ENCODE measurements at regions not wholly inside any gene's neighbourhood (a gene's known extent, or its start where the extent isn't known, plus 50 kb on each side); places are given as distances from the start of the nearest gene placed in this dataset.
A peak's percentile ranks its signal among the peaks of the same experiment; 100 is the strongest.

DNA sequence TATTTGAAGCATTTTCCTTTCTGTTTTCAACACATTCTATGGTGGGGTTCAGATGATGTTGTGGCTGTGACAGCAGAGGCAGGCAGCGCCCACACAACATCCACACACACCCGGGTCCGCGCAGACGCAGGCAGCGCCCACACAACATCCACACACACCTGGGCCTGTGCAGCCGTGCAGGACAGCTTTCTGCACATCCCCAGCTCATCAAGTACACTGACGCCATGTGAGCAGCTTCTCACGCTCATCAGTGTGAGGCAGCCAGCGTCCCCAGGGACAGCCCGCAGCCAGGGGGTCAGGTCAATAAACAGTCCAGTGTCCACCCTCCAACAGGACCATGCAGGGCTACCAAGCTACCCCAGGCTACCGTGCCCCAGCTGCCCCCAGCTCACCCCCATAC, 272.8 kb upstream of the TCERG1L start:
- intact Hi-C loops (cut with DNase I), result no loop called here

DNA sequence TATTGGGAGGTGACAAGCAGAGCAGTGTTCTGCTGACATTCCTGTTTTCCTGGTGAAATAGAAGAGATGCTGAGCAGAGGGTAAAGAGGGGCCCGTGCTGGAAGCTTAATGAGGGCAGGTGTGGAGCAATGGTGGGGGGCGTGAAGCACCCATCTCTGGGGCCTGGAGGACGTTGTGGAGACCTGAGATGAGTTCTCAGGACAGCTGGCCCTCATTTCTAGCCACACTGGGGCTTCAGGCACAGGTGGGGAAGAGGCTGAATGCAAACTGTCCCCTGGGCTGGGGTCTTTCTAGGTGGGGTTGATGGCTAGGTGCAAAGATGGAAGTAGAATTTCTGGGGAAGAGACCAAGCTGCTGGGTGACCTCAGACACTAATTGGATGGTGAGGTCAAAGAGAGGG, 274.2 kb upstream of the TCERG1L start:
- intact Hi-C loops (cut with DNase I), result no loop called here
- DNase-seq (ENCODE audit: missing footprints) (no peak), ATAC-seq (no peak)

More for the DNA sequence above, 272.8 kb upstream of the TCERG1L start:
- DNase-seq (ENCODE audit: missing footprints), result peak; percentile 74
- no peak for ATAC-seq

- ATAC-seq, result no peak
- intact Hi-C loops (cut with DNase I), result no loop called here
- no peak for DNase-seq (ENCODE audit: missing footprints)
Measured at GRCh38 chr10:131586958-131587357, 275.4 kb upstream of the TCERG1L start.

GRCh38 chr10:131587976-131588680, 276.6 kb upstream of the TCERG1L start:
- no peak for ATAC-seq
- no peak for DNase-seq (ENCODE audit: missing footprints)
- intact Hi-C loops (cut with DNase I), result no loop called here

- intact Hi-C loops (cut with DNase I), result no loop called here
- DNase-seq (ENCODE audit: missing footprints) (no peak), ATAC-seq (no peak)
Measured at GRCh38 chr10:131588704-131589220, 277.2 kb upstream of the TCERG1L start.

DNA sequence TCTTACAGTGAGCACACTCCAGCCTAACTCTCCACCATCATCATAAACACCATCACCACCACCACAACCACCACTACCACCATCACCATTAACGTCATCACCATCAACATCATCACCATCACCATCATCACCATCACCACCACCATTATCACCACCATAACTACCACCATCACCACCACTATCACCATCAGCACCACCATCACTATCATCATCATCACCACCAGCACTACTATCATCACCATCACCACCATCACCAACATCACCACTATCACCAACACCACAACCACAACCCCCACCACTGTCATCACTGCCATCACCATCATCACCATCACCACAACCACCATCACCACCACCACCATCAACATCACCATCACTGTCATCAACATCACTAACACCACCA, 279.0 kb upstream of the TCERG1L start:
- ATAC-seq, result no peak
- DNase-seq (ENCODE audit: missing footprints), result no peak
- intact Hi-C loops (cut with DNase I), result no loop called here

DNA sequence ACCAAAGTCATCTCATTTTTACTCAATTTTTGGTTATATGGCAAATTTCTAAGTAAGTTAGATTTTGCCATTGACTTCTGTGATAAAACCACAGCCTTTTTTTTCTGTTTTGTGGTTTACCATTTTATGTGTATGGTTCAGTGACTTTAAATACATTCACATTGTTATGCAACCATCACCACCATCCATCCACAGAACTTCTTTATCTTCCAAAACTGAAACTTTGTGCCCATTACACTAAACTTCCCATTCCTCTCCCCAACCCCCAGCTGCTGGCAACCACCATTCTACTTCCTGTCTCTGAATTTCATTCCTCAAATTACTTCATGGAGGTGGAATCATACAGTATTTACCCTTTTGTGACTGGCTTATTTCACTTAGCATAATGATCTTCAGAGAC, 280.4 kb upstream of the TCERG1L start:
- intact Hi-C loops (cut with DNase I), result no loop called here

DNA sequence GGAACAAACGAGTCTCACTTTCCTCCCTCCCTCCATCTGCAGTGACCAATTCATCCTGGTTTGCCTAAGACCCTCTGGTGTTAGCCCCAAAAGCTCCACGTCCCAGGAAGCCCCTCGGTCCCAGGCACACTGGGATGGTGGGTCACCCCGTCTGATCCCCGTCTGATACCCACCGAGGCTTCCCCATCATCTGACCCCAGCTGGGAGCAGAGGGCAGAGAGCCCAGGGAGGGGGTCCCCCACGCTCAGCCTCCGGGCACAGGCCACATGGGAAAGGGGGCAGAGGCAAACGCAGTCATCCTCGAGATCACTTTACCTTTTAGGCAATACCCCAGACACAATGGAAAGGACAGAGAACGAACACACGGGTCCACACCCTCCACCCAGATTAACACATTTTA, 291.6 kb upstream of the PPP2R2D start:
- no peak for ATAC-seq
- no peak for DNase-seq (ENCODE audit: missing footprints)
- intact Hi-C loops (cut with DNase I), result no loop called here

More for the DNA sequence above, 280.4 kb upstream of the TCERG1L start:
- no peak for DNase-seq (ENCODE audit: missing footprints)
- ATAC-seq, result no peak

DNA sequence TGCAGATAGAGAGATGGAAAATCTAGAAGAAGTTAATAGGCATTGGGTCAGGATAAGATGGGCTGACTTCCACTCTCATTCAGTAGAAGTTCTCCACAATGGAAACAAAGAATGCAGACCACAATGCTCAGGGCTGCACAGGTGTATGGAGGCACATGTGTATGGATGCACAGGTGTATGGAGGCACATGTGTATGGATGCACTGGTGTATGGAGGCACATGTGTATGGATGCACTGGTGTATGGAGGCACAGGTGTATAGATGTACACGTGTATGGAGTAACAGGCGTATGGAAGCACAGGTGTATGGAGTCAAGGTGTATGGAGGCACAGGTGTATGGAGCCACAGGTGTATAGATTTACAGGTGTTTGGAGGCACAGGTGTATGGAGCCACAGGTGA, 285.7 kb upstream of the PPP2R2D start:
- no peak for DNase-seq (ENCODE audit: missing footprints)
- no peak for ATAC-seq
- intact Hi-C loops (cut with DNase I), result no loop called here

DNA sequence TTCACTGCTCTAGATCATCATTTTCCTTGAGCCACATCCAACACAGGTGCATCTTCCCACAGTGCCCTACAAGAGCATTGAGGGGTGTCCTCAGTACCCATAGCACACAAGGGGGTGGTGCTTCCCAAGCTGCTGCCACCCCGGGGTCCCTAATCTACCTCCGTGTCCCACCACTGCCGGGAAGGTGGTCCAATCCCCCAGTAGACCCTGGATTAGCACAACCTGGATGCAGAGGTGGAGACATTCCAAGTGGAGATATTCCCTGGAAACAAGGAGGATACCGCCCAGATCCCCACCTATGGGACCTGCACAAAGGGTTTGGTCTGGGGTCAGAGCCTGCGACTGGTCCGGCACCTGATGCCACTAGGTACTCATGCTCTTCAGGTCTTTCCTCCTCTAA, 284.8 kb upstream of the PPP2R2D start:
- no peak for ATAC-seq
- intact Hi-C loops (cut with DNase I), result no loop called here
- no peak for DNase-seq (ENCODE audit: missing footprints)

DNA sequence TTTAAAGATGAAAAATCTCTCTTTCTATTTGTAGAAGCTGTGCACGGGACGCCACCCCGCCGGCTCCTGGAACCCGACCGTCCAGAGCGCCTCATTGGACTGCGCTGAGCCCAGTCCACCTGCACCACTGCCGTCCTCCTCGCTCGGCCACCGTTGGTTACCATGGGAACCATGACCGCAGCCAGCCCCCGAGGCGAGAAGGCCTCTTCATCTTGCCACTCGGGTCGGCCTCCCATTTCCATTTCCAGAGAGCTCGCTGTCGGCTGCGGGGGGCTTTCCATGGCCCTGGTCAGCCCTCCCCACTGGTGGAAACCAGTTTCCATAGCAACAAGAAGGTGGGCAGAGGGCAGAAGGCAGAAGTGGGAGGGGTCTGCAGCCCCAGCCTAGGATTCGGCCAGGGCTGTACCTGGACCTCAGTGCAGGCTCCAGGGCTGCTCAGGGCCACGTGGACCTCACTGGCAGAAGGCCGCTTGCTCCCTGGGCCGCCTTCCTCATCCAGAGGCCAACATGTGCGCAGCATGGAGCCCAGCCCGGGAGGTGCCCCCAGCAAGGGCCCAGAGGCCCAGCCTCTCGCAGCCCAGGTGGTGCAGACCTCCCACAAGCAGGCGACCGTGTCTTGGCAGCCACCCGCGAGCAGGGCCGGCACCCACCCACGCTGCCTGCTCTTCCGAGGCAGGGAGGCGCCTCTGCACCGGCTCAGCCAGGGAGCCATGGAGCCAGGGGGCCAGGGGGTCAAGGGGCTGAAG, 283.5 kb upstream of the PPP2R2D start:
- no peak for ATAC-seq
- no peak for DNase-seq (ENCODE audit: missing footprints)
- intact Hi-C loops (cut with DNase I), result no loop called here

GRCh38 chr10:131618587-131619267, 282.1 kb upstream of the PPP2R2D start:
- ATAC-seq (no peak), DNase-seq (ENCODE audit: missing footprints) (no peak)
- intact Hi-C loops (cut with DNase I), result no loop called here

- intact Hi-C loops (cut with DNase I), result no loop called here
- ATAC-seq, result no peak
- DNase-seq (ENCODE audit: missing footprints), result no peak
Measured at GRCh38 chr10:131620314-131620713, 280.5 kb upstream of the PPP2R2D start.

DNA sequence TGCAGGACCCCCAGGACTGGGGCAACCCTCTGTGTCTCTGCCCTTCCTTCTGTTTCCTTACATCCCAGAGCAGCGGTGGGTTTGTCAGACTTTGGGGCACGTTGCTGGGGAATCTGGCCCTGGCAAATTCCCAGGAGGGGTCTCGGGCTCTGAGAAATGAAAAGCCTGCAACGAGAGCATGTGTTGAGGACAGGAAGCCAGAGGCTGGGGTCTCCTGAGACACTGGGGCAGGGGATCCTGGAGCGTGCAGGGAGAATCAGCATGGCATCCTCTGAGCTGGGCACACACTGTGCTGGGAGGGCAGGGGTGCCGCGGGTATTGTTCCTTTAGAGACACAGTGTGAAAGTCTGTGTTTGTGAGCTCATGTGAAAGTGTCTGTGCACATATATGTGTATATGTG, 279.9 kb upstream of the PPP2R2D start:
- DNase-seq (ENCODE audit: missing footprints), result no peak
- no peak for ATAC-seq
- intact Hi-C loops (cut with DNase I), result no loop called here

GRCh38 chr10:131621784-131622624, 278.8 kb upstream of the PPP2R2D start:
- DNase-seq (ENCODE audit: missing footprints) (no peak), ATAC-seq (no peak)
- intact Hi-C loops (cut with DNase I), result no loop called here

- intact Hi-C loops (cut with DNase I), result no loop called here
- no peak for DNase-seq (ENCODE audit: missing footprints)
- no peak for ATAC-seq
Measured at GRCh38 chr10:131625041-131625440, 275.8 kb upstream of the PPP2R2D start.

DNA sequence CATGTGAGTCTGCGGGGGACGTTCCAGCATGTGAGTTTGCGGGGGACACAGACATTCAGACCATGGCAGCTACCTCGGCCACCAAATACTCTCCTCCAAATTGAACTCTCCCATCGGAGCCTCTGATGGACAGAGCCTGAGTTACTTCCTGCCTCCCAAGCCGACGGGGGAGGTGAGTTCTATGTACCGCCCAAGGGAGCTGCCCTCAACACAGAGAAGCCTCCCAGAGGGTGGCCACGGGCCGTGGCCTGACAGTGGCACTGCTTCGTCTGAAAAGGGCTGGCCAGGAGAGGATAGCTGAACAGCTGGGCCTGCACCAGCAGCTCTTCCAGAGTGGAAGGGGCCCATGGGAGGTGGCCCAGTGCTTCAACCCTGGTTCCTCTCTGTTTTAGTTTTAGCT, 274.5 kb upstream of the PPP2R2D start:
- ATAC-seq (no peak), DNase-seq (ENCODE audit: missing footprints) (no peak)
- intact Hi-C loops (cut with DNase I), result no loop called here

GRCh38 chr10:131629026-131629770, 271.6 kb upstream of the PPP2R2D start:
- ATAC-seq, result no peak
- no peak for DNase-seq (ENCODE audit: missing footprints)
- intact Hi-C loops (cut with DNase I), result no loop called here
